ENCODE measurements at regions not wholly inside any gene's neighbourhood (a gene's known extent, or its start where the extent isn't known, plus 50 kb on each side); places are given as distances from the start of the nearest gene placed in this dataset.

DNA sequence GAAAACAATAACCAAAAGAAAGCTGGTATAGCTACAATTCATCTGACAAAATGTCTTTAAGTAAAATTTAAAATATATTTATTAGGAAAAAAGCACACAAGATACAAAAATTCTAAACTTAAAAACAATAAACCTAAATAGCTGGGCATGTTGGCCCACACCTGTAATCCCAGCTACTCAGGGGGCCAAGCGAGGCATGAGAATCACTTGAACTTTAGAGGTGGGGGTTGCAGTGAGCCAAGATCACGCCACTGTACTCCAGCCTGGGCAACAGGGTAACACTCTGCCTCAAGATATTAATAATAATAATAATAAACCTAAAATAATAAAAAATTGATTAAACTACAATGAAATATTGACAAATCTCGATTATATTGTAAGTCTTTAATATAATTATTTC is 77.8 kb upstream of the PDK4 start:
- ChIA-PET CTCF (interaction anchor here (0.8 to 2.8 kb wide), 4 partner anchors 12 to 146 kb away, joined by 3 to 9 read pairs (median 4); no protein-coding TSS in a partner anchor), POLR2A (no interaction called here)
- DNase-seq (ENCODE audit: extremely low spot score), result no peak
- TF ChIP-seq, protein P1, sequence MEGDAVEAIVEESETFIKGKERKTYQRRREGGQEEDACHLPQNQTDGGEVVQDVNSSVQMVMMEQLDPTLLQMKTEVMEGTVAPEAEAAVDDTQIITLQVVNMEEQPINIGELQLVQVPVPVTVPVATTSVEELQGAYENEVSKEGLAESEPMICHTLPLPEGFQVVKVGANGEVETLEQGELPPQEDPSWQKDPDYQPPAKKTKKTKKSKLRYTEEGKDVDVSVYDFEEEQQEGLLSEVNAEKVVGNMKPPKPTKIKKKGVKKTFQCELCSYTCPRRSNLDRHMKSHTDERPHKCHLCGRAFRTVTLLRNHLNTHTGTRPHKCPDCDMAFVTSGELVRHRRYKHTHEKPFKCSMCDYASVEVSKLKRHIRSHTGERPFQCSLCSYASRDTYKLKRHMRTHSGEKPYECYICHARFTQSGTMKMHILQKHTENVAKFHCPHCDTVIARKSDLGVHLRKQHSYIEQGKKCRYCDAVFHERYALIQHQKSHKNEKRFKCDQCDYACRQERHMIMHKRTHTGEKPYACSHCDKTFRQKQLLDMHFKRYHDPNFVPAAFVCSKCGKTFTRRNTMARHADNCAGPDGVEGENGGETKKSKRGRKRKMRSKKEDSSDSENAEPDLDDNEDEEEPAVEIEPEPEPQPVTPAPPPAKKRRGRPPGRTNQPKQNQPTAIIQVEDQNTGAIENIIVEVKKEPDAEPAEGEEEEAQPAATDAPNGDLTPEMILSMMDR (IDR thresholded peaks at IDR 0.05; ENCODE audit: control extremely low read depth, extremely low read depth, low read depth, missing control alignments), result no peak

DNA sequence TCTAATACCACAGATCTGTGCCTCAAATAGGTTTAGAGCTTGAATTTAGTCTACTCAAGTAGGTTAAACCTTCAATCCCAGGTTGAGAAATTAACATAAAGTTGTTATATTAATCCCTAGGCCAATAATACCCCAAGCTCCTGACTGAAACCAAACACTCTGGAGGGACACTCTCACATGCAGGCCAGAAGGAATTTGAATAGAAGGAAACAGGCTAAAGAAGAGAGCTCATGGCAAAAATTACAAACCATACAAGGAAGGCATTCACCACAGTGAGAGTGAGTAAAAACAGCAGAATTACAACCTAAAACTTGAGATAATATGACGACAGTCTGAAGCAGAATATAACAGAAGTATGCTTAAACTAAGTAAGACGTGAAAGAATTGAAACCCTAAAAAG is 76.1 kb upstream of the PDK4 start:
- ChIA-PET POLR2A (no interaction called here), CTCF (interaction anchor here (1.2 to 2.8 kb wide), 6 partner anchors 11 to 161 kb away, joined by 3 to 9 read pairs (median 5); no protein-coding TSS in a partner anchor)
- TF ChIP-seq, protein P1 (IDR thresholded peaks at IDR 0.05; ENCODE audit: control extremely low read depth, extremely low read depth, low read depth, missing control alignments), result no peak
- no peak for DNase-seq (ENCODE audit: extremely low spot score)

DNA sequence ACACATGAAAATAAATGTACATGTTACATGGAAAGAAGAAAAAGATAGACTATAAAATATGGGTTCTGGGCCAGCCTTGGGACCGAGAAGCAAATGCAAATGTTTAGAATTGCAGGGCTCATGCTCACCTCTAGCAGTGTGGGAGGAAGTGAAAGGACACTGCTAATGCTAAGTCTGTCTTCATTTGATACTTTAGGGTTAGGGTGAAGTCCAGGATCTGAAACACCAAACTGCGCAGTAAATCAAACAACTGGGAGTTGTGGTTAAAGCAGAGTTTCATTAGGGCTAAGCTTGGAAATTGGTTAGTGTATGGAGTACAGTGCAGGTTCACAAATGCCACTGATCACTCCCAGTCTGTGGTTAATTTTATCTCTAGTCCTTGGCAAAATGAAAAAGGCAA is 73.2 kb upstream of the PDK4 start:
- ChIA-PET POLR2A (no interaction called here), CTCF (interaction anchor here (1.3 to 1.8 kb wide), 4 partner anchors 9 to 119 kb away, joined by 3 to 8 read pairs (median 5); no protein-coding TSS in a partner anchor)
- TF ChIP-seq, protein P1 (IDR thresholded peaks at IDR 0.05; ENCODE audit: control extremely low read depth, extremely low read depth, low read depth, missing control alignments), result no peak
- DNase-seq (ENCODE audit: extremely low spot score), result peak; percentile 10

DNA sequence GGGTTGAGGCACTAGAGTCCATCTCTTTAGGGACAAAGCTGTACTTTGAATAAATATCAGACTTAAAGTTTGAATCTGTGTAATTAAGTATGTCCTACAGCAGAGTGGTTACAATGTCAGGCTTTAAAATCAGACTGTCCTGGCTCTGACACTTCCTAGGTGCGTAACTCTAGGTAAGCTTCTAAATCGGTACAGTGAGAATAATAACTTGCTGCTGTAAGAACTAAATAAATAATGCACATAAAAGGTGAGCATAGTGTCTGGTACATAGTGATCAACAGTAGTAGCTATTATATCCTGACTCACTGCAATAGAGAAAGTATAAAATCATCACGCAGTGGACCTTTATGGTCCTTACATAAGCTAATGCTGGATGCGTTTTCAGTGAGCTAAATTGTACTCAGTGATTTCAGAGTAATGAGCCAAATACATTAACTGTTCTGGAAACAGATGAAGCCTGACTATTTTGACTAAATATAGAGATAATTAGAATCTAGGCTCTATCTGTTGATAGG is 72.2 kb upstream of the PDK4 start:
- DNase-seq (ENCODE audit: extremely low spot score), result no peak
- POLR2A ChIA-PET, result no interaction called here
- CTCF ChIA-PET, result interaction anchor here (1.3 to 1.8 kb wide), 3 partner anchors 13 to 118 kb away, joined by 3 to 8 read pairs (median 7); no protein-coding TSS in a partner anchor
- TF ChIP-seq, protein P1 (IDR thresholded peaks at IDR 0.05; ENCODE audit: control extremely low read depth, extremely low read depth, low read depth, missing control alignments), result no peak

DNA sequence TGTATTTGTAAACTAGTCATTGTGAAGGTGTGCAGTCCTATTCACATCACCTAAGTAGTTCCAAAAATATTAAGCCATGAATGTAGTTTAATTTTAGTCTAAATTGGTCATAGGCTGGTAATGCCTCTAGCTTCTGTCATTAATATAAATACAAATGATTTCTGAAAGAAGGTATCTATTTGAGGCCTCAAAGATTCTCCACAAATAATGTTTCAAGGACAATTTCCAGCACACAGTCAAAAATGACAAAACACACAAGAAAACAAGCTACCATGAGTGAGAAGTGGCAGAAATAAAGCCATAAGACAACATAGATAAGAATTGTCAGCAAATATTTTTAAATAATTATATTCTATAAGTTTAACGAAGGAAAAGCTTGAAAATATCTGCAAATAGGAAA is 66.7 kb upstream of the PDK4 start:
- ChIA-PET CTCF (no interaction called here), POLR2A (no interaction called here)
- no peak for DNase-seq (ENCODE audit: extremely low spot score)
- TF ChIP-seq, protein P1 (IDR thresholded peaks at IDR 0.05; ENCODE audit: control extremely low read depth, extremely low read depth, low read depth, missing control alignments), result no peak

DNA sequence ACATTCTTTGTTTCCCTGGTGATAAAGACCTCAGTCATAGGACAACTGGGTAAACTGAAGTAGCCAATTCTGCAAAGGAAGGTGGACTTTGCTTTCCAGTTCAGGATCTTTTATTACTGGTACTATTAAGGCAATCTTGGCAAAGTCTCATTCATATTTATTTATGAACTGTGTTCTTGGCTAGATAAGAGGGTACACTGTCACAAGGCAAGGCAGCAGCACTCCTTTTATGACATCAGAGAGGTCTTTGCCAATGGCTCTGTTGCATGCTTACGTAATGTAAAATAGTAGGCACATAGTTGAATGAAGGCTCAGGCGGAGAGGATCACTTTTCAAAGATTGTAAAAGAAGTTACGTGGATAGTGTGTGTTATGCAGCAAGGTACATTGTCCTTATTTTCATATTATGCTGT is 63.7 kb upstream of the PDK4 start:
- TF ChIP-seq, protein P1 (IDR thresholded peaks at IDR 0.05; ENCODE audit: control extremely low read depth, extremely low read depth, low read depth, missing control alignments), result no peak
- no peak for DNase-seq (ENCODE audit: extremely low spot score)
- ChIA-PET POLR2A (no interaction called here), CTCF (interaction anchor here (0.6 to 1.2 kb wide), 3 partner anchors 8 to 16 kb away, joined by 3 read pairs; no protein-coding TSS in a partner anchor)

All from GM10248 (cell line).